G401.6 (cell line): ENCODE measurements at regions not wholly inside any gene's neighbourhood (a gene's known extent, or its start where the extent isn't known, plus 50 kb on each side); places are given as distances from the start of the nearest gene placed in this dataset.
"Not testable (repeated sequence)": the region's sequence is repeated elsewhere in the genome, so short reads cannot be mapped to it uniquely, and the experiment has no call there.

Experiments used
- FAIRE-seq: peaks from 2 replicates; lab custom pipeline; 2012; peaks lifted over from hg19 to GRCh38; lab: Jason Lieb, UNC

DNA sequence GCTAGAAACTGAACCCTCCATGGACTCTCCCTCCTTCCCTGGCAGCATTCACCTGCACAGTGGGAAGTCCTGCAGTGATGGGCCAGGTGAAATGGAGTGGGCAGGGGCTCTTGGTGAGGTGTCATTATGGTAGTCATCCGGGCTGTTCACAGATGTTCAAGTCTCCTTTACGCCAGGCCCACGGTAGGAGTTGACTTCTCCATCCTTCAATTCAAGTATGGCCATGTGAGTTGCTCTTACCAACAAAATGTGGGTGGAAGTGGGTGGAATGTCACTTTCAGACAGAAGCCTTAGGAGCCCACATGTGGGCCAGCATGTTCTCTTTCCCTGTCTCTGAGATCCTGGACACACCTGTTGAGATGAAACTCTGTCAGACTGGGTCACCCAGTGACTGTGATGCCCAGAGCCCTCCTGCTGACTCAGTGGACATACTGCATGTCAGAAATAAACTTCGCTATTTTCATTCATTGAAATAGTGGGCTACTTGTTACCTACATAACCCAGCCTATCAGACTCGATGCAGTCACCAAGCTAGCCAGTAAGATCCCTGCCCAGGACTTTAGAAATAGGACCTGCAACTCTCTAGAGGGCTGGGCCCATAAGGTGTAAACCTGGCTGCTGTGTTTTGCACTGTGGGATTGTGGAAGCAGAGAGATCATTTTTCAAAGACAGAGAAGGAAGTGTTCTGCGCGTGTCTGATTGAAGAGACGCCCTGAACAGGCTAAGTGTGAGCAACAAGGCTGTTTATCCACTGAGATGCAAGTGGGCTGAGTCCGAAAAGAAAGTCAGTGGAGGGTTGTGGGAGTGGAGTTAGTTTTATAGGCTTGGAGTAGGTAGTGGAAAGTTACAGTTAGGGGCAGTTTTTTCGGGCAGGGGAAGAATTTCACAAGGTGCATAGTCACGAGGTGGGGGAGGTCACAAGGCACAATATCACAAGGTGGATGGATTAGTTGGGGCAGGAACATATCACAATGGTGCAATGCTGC lies 174.4 kb downstream of the TRIM43 start:
- FAIRE-seq, result not testable (repeated sequence)

DNA sequence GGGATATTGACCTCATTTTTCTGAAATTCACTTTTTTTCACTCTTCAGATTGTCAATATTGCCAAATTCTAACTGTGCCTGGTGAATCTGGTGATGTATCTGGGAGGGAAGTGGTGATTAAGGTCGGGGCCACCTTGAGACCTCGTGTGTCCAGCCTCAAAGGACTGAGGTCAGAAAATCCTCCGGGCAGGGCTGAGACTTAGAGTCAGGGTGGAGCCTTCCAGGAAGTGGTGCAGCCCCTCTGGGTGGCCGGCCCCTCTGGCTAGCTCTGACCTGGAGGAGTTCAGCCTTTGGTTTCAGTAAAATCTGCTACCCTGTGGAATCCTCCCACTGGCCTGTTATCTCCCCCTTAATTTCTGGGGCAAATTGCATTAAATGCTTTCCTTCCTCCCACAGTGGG lies 175.7 kb downstream of the TRIM43 start:
- not testable (repeated sequence) for FAIRE-seq

DNA sequence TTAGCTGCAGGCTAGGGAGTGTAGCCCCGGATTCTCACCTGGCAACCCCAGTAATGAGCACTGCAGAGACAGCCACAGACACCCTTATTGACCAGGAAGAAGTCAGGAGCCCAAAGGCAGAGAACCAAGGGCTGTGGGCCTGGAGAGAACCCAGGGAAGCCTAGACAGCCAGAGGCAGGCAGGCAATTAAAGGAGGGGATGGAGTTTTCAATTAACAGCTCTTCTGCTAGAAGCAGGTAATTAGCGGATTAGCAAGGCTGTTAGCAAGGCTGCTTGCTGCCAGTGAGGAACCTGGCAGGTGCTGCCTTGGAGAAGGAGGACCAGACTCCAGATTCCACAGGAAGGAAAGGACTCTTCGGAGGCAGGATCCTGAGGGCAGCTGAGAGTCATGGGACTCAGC lies 176.1 kb downstream of the TRIM43 start:
- not testable (repeated sequence) for FAIRE-seq

DNA sequence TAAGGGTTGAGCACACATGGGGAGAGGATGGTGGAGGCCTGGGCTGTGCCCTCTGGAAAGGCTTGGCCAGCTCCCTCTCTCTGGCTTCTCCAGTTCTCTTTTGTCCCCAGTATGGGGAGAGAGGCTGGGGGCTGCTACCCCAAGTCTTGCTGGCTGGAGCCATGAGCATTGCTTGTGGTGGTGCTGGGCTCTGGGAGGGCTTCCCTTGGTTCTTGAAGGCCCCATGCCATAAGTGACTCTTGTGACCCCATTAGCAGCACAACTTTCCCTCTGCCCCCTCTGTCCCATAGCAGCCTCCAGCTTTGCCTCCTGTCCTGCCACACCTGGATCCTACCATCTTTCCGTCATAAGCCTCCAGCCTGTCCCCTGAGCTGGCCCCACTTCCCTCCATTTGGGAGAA lies 177.5 kb downstream of the TRIM43 start:
- FAIRE-seq, result not testable (repeated sequence)

DNA sequence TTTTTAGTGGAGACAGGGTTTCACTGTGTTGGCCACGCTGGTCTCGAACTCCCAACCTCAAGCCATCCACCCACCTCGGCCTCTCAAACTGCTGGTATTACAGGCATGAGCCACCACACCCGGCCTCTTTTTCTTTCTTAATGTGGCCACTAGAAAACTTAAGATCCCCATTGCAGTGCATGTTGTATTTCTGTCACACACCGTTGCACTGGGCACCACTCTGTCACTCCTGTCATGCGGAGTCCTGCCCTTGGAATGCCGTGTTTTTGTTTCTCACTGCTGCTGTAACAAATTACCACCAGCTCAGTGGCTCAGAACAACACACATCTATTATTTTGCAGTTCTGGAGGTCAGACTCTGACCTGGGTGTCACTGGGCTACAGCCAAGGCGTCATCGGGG lies 178.9 kb downstream of the TRIM43 start:
- not testable (repeated sequence) for FAIRE-seq

DNA sequence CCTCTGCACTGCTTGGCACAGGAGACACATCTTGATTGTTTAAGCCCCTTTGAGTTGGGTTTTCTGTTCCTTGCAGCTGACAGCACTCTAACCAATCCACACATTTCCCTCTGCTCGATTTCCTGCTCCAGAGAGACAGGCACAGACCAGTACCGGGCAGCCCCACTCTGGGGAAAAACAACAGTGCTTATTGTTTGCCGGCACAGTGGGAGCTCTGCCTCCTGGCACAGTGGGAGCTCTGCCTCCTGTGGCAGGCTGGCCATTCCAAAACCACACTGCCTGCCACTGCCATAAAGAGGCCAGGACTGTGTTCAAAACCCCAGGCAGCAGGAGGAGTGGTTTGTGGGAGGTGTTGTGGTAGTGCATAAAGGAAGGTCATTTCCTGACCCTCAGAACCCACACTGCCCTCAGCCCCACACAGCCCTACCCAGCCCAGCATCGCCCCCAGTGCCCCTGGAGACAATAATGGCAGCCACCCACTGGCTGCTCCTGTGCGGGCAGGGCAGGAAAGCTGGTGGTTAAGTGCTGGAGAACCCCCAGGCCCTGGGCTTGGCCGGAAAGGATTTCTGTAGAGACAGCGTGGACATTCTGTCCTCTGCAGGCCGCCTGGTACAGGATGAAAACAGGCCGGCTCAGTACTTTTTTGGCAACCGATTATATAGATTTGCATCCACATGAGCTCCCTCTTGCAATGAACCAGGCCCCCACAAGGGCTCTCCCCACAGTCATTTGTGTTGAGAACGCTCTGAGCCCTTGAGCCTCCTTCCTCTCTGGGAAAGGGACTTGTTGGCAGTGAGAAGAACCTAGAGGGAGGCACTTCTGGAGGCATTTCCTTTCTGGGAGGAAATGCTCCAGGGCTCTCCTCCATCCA lies 182.8 kb downstream of the TRIM43 start:
- FAIRE-seq, result not testable (repeated sequence)

DNA sequence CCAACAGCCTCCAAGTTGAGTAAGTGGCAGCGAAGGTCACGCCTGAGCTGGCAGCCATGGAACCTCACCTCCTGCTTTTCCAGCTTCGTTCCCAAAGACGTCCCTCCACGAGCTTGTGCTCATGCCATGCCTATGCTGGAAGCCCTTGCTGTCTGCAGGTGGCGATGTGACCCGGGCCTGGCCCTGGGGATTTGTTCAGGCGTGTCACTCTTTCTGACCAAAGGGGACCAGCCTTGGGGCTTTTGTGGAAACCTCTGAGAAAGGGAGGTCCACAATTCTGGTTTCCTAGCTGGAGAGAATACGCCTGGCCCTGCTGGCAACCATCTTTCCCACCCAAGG lies 183.4 kb downstream of the TRIM43 start:
- FAIRE-seq, result not testable (repeated sequence)
